Naive B cell (primary cell): ENCODE measurements at regions not wholly inside any gene's neighbourhood (a gene's known extent, or its start where the extent isn't known, plus 50 kb on each side); places are given as distances from the start of the nearest gene placed in this dataset.

Source experiments
- ATAC-seq, 2 donors: fragments of 150-1000 bp; cut with Tn5 transposase; 2 replicates each; pipeline ENCODE4 v1.10.0; 2021; ENCODE audit warnings: low read depth in 2 of 2, mild to moderate bottlenecking in 2 of 2, moderate library complexity in 2 of 2
- DNase-seq: peaks from one replicate; pipeline ENCODE4 v3.0.0; 2022
- H3K27ac Mint-ChIP-seq, 6 donors: one replicate each; pipeline ENCODE4 v1.8.0; 2020 to 2022; ENCODE audit warnings: mild to moderate bottlenecking in 6 of 6, mixed read lengths in 6 of 6, moderate library complexity in 5 of 6, inconsistent platforms in 2 of 6
- H3K27me3 Mint-ChIP-seq, 3 donors: one replicate each; pipeline ENCODE4 v1.8.0; 2021 to 2022; ENCODE audit warnings: mixed read lengths in 3 of 3, mild to moderate bottlenecking in 1 of 3
- H3K36me3 Mint-ChIP-seq, 2 donors: one replicate each; pipeline ENCODE4 v1.8.0; 2020 to 2022; ENCODE audit warnings: mixed read lengths in 2 of 2, inconsistent platforms in 1 of 2, mild to moderate bottlenecking in 1 of 2
- H3K4me1 Mint-ChIP-seq, 3 donors: one replicate each; pipeline ENCODE4 v1.8.0; 2020 to 2022; ENCODE audit warnings: mixed read lengths in 3 of 3, inconsistent platforms in 1 of 3, mild to moderate bottlenecking in 1 of 3, moderate library complexity in 1 of 3
- H3K4me3 Mint-ChIP-seq, 8 donors: one replicate each; pipeline ENCODE4 v1.8.0; 2020 to 2022; ENCODE audit warnings: mild to moderate bottlenecking in 8 of 8, mixed read lengths in 8 of 8, moderate library complexity in 8 of 8, inconsistent platforms in 2 of 8
- H3K9me3 Mint-ChIP-seq, 7 donors: one replicate each; pipeline ENCODE4 v1.8.0; 2020 to 2022; ENCODE audit warnings: mixed read lengths in 7 of 7, mild to moderate bottlenecking in 5 of 7, inconsistent platforms in 2 of 7, moderate library complexity in 1 of 7

- no peak overlapping the region for H3K4me3 Mint-ChIP-seq
- H3K27me3 Mint-ChIP-seq = peaks cover 0 to 8% (median 0%) of the 10 kb centered on the region in 3 donors
- ATAC-seq (no peak), DNase-seq (no peak)
- H3K9me3 Mint-ChIP-seq = no peaks in the 10 kb centered on the region
- no peak overlapping the region for H3K27ac Mint-ChIP-seq
- H3K36me3 Mint-ChIP-seq = no peaks in the 10 kb centered on the region
- peaks cover 1 to 3% (median 3%) of the 10 kb centered on the region in 3 donors for H3K4me1 Mint-ChIP-seq
Observed at GRCh38 chr3:106372806-106373190, 504.0 kb upstream of the CBLB start.

GRCh38 chr3:106376016-106376570, 507.3 kb upstream of the CBLB start:
- Mint-ChIP-seq H3K36me3 (no peaks in the 10 kb centered on the region), H3K4me1 (peaks cover 2 to 5% (median 4%) of the 10 kb centered on the region in 3 donors), H3K27me3 (peaks cover 0 to 4% (median 0%) of the 10 kb centered on the region in 3 donors), H3K27ac (no peak overlapping the region), H3K9me3 (no peaks in the 10 kb centered on the region), H3K4me3 (no peak overlapping the region)
- ATAC-seq (no peak), DNase-seq (no peak)

- DNase-seq (no peak), ATAC-seq (no peak)
- Mint-ChIP-seq H3K27ac (no peak overlapping the region), H3K9me3 (peaks cover 0 to 5% (median 0%) of the 10 kb centered on the region in 7 donors), H3K4me3 (no peak overlapping the region), H3K27me3 (no peaks in the 10 kb centered on the region), H3K4me1 (peaks cover 3 to 5% (median 4%) of the 10 kb centered on the region in 3 donors), H3K36me3 (no peaks in the 10 kb centered on the region)
Observed at GRCh38 chr3:106379251-106379750, 510.5 kb upstream of the CBLB start.

- ATAC-seq (no peak), DNase-seq (no peak)
- peaks cover 0 to under 1% of the 10 kb centered on the region in 2 donors for H3K36me3 Mint-ChIP-seq
- H3K4me3 Mint-ChIP-seq = no peak overlapping the region
- no peak overlapping the region for H3K27ac Mint-ChIP-seq
- H3K9me3 Mint-ChIP-seq = peaks cover 0 to 7% (median 1%) of the 10 kb centered on the region in 7 donors
- peaks cover 4 to 5% (median 4%) of the 10 kb centered on the region in 3 donors for H3K4me1 Mint-ChIP-seq
- no peaks in the 10 kb centered on the region for H3K27me3 Mint-ChIP-seq
Observed at GRCh38 chr3:106380232-106380631, 511.4 kb upstream of the CBLB start.

- H3K9me3 Mint-ChIP-seq = peaks cover 0 to 18% (median 12%) of the 10 kb centered on the region in 7 donors
- no peaks in the 10 kb centered on the region for H3K27me3 Mint-ChIP-seq
- DNase-seq (no peak), ATAC-seq (no peak)
- H3K4me1 Mint-ChIP-seq = peaks cover 14 to 16% (median 15%) of the 10 kb centered on the region in 3 donors
- H3K27ac Mint-ChIP-seq = no peak overlapping the region
- H3K4me3 Mint-ChIP-seq = no peak overlapping the region
- peaks cover 9 to 10% of the 10 kb centered on the region in 2 donors for H3K36me3 Mint-ChIP-seq
Observed at GRCh38 chr3:106381286-106381938, 512.6 kb upstream of the CBLB start.

GRCh38 chr3:106381939-106382335, 513.1 kb upstream of the CBLB start:
- no peak for DNase-seq
- Mint-ChIP-seq H3K36me3 (peaks cover 10% of the 10 kb centered on the region in 2 donors), H3K27ac (no peak overlapping the region), H3K27me3 (no peaks in the 10 kb centered on the region), H3K4me3 (no peak overlapping the region), H3K4me1 (peaks cover 14 to 16% (median 15%) of the 10 kb centered on the region in 3 donors), H3K9me3 (peaks cover 0 to 18% (median 12%) of the 10 kb centered on the region in 7 donors)
- ATAC-seq = no peak

GRCh38 chr3:106386050-106386449, 517.2 kb upstream of the CBLB start:
- peak; percentile 51 for DNase-seq
- peak overlapping the region in 4 of 6 donors; percentile 12 to 77 (median 42) for H3K27ac Mint-ChIP-seq
- peaks cover 0 to 18% (median 12%) of the 10 kb centered on the region in 7 donors for H3K9me3 Mint-ChIP-seq
- H3K36me3 Mint-ChIP-seq = peaks cover 10% of the 10 kb centered on the region in 2 donors
- H3K4me1 Mint-ChIP-seq = peaks cover 16 to 20% (median 18%) of the 10 kb centered on the region in 3 donors
- H3K4me3 Mint-ChIP-seq = peak overlapping the region in 6 of 8 donors; percentile 1 to 63 (median 45)
- peak; percentile 97 to 98 for ATAC-seq
- no peaks in the 10 kb centered on the region for H3K27me3 Mint-ChIP-seq

- Mint-ChIP-seq H3K36me3 (no peaks in the 10 kb centered on the region), H3K27ac (no peak overlapping the region), H3K4me1 (peaks cover 5 to 7% (median 7%) of the 10 kb centered on the region in 3 donors), H3K4me3 (no peak overlapping the region), H3K27me3 (no peaks in the 10 kb centered on the region), H3K9me3 (no peaks in the 10 kb centered on the region)
- no peak for DNase-seq
- ATAC-seq = no peak
Observed at GRCh38 chr3:106392915-106393314, 524.1 kb upstream of the CBLB start.

GRCh38 chr3:106397006-106397405, 528.2 kb upstream of the CBLB start:
- H3K4me1 Mint-ChIP-seq = no peaks in the 10 kb centered on the region
- no peak for DNase-seq
- H3K27ac Mint-ChIP-seq = no peak overlapping the region

GRCh38 chr3:106398891-106399600, 530.2 kb upstream of the CBLB start:
- no peaks in the 10 kb centered on the region for H3K9me3 Mint-ChIP-seq
- ATAC-seq = no peak
- no peaks in the 10 kb centered on the region for H3K27me3 Mint-ChIP-seq
- peaks cover 6 to 11% (median 6%) of the 10 kb centered on the region in 3 donors for H3K4me1 Mint-ChIP-seq
- H3K4me3 Mint-ChIP-seq = no peak overlapping the region
- DNase-seq = no peak
- H3K36me3 Mint-ChIP-seq = no peaks in the 10 kb centered on the region
- no peak overlapping the region for H3K27ac Mint-ChIP-seq

More at GRCh38 chr3:106397006-106397405, 528.2 kb upstream of the CBLB start:
- Mint-ChIP-seq H3K36me3 (no peaks in the 10 kb centered on the region), H3K9me3 (no peaks in the 10 kb centered on the region), H3K4me3 (no peak overlapping the region), H3K27me3 (no peaks in the 10 kb centered on the region)
- no peak for ATAC-seq

GRCh38 chr3:106399761-106400160, 530.9 kb upstream of the CBLB start:
- Mint-ChIP-seq H3K4me1 (peaks cover 10 to 16% (median 11%) of the 10 kb centered on the region in 3 donors), H3K27me3 (no peaks in the 10 kb centered on the region), H3K9me3 (no peaks in the 10 kb centered on the region), H3K36me3 (no peaks in the 10 kb centered on the region), H3K4me3 (no peak overlapping the region), H3K27ac (no peak overlapping the region)
- no peak for ATAC-seq
- DNase-seq = no peak

GRCh38 chr3:106401666-106402490, 533.1 kb upstream of the CBLB start:
- ATAC-seq (no peak), DNase-seq (no peak)
- peaks cover 10 to 21% (median 11%) of the 10 kb centered on the region in 3 donors for H3K4me1 Mint-ChIP-seq
- no peak overlapping the region for H3K4me3 Mint-ChIP-seq
- H3K9me3 Mint-ChIP-seq = peaks cover 0 to 5% (median 0%) of the 10 kb centered on the region in 7 donors
- no peak overlapping the region for H3K27ac Mint-ChIP-seq
- H3K36me3 Mint-ChIP-seq = no peaks in the 10 kb centered on the region
- no peaks in the 10 kb centered on the region for H3K27me3 Mint-ChIP-seq
